Cardiac septum (tissue), 1 donor: ENCODE measurements at regions not wholly inside any gene's neighbourhood (a gene's known extent, or its start where the extent isn't known, plus 50 kb on each side); places are given as distances from the start of the nearest gene placed in this dataset.
A peak's percentile ranks its signal among the peaks of the same experiment; 100 is the strongest.
"Not testable (repeated sequence)": the region's sequence is repeated elsewhere in the genome, so short reads cannot be mapped to it uniquely, and the experiment has no call there.

Experiments used
- DNase-seq: peaks from one replicate; pipeline ENCODE4 v3.0.0-alpha.2; 2020; ENCODE audit warnings: low spot score
- intact Hi-C: fragments of 100-400 bp; cut with DNase I; formaldehyde crosslinking; loops from one replicate; pipeline ENCODE4 v1.14.0; 2022
- donor health status: DM: no; HTN: no; CAD: no.

DNA sequence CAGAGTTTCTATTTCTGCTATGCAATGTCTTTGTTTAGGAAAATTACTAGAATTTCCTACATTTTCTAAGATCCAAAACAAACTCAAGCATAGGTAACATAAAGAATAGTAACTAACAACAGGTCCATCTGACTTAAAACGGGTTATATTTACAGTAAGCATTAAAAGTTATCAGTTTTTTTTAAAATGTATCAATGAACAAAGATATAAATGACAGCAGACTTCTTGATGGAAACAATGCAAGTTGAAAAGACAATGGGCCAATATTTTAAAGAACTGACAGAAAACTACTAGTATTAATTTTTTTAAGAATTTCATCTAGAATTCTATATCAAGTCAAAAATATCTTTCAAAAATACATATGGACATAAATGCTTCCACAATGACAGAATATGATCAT lies 367.1 kb upstream of the MGAT4C start:
- intact Hi-C loops, result no loop called here
- DNase-seq, result no peak

DNA sequence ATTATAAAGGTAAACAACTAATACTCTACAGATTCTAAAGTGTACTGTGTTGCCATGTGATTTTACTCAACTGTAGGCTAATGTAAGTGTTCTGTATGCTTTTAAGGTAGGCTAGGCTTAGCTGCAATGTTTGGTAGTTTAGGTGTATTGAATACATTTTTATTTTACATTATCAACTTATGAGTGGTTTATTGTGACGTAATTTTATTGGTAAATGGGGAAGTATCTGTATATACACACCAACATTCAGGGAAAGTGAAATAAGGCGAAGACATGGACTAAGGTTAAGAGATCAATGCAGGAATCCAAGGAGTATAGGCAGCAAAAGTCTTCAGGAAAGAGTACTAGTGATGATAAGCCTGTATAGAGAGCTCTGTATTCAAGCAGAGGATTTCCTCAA lies 365.8 kb upstream of the MGAT4C start:
- no peak for DNase-seq
- intact Hi-C loops, result no loop called here

DNA sequence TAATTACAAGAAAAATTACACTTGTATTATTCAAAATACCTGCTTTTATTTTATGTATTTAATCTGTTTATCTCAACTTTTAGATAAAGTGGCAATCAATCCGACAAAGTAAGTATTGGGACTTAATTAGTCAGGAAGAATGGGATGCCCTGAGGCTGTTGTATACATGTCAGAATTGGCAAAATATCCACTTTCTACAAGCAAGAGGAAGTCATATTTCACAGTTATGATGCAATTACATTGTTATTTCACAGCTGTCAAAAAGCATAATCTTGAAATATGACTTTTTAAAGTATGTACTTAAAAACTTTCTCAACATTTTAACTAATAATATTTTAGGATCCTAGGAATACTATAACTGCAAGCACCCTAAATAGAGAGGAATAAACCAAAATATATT lies 357.1 kb upstream of the MGAT4C start:
- DNase-seq, result no peak
- intact Hi-C loops, result no loop called here

DNA sequence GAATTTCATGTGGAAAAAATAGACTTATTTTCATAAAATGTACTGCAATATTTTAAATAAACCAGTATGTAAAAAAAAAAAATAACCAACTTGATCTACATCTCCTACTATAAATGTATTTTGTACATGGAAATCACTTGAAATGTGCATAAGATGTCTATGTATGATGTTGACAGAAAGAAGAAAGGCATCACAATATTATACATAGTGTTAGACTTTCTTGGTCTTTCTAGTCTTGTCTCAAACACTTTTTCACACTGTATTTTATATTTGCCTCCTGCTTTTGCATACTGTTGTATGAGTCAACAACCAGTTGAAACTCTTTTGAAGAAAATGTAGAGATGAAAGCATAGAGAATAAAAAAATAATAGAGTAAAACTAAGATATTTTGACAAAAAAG lies 352.4 kb upstream of the MGAT4C start:
- no peak for DNase-seq
- intact Hi-C loops, result no loop called here

- no peak for DNase-seq
- intact Hi-C loops, result no loop called here
Observed at GRCh38 chr12:86601550-86602308, 345.5 kb upstream of the MGAT4C start.

GRCh38 chr12:86600664-86601231 lies 344.6 kb upstream of the MGAT4C start:
- intact Hi-C loops, result no loop called here
- peak; percentile 74 for DNase-seq

DNA sequence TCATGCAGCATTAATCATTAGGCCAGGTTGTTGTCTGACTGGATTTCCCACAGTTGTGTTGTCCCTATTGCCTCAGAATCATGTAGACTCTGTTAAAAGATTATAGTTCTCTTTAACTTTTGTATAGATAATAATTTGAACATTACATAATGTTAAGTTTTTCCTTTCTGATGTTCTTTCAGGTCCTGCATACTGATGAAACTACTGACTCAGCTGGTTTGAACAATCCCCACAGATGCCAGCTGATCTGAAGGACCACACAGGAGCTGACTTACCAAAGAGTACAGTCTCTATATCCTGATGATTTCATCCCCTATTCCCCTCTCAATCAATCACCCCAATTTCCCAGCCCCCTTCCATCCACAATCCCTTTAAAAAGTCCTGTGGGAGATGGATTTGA lies 341.2 kb upstream of the MGAT4C start:
- intact Hi-C loops, result no loop called here
- DNase-seq, result no peak

DNA sequence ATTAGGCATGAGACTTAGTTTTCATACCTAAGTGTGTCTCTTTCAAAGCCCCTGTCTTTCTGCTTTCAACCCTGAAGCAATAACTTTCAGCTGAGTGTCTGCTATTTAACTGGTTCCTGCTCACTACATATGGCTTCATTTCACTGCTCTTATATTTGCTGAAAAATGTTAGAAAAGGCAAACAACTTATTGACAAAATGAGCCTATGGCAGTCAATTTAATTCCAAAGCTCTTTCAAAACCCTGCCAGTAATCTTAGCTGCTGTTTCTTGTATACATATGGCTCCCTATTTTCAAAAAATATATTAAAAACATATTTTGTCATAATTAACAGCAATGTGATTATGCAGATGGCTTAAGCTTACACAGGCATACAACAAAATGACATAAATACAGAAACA lies 334.1 kb upstream of the MGAT4C start:
- intact Hi-C loops, result no loop called here

GRCh38 chr12:86574143-86574542 lies 318.0 kb upstream of the MGAT4C start:
- intact Hi-C loops, result no loop called here
- no peak for DNase-seq

More for the DNA sequence above, 334.1 kb upstream of the MGAT4C start:
- DNase-seq, result no peak

GRCh38 chr12:86572455-86572854 lies 316.3 kb upstream of the MGAT4C start:
- intact Hi-C loops, result no loop called here
- no peak for DNase-seq

DNA sequence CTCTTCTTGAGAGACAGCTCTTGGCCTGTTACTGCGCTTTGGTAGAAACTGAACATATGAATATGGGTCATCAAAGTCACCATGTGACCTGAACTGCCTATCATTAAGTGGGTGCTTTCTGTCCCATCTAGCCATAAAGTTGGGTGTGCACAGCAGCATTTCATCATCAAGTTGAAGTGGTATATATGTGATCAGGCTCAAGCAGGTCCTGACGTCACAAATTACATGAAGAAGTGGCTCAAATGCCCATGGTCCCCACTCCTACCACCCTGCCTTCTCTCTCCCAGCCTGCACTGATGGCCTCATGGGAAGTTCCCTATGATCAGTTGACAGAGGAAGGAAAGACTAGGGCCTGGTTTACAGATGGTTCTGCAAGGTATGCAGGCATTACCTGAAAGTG lies 308.8 kb upstream of the MGAT4C start:
- intact Hi-C loops, result no loop called here

DNA sequence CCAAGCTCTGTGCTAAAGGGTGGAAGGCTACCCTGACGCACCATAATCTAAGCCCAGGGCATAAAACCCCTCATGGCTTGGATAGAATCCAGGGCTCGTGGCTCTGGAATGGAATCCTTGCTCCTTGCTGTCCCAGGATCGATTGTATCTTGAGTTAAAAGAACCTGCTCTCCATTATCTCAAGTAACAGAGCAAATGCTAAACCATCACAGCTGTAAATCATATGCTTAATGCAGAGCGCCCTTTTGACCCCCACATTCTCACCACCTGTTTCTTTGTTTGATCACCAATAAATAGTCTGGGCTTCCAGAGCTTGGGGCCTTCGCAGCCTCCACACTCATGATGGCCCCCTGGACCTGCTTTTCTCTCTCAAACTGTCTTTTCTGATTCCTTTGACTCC lies 299.3 kb upstream of the MGAT4C start:
- DNase-seq, intact Hi-C loops: not testable (repeated sequence)

More for the DNA sequence above, 308.8 kb upstream of the MGAT4C start:
- no peak for DNase-seq

DNA sequence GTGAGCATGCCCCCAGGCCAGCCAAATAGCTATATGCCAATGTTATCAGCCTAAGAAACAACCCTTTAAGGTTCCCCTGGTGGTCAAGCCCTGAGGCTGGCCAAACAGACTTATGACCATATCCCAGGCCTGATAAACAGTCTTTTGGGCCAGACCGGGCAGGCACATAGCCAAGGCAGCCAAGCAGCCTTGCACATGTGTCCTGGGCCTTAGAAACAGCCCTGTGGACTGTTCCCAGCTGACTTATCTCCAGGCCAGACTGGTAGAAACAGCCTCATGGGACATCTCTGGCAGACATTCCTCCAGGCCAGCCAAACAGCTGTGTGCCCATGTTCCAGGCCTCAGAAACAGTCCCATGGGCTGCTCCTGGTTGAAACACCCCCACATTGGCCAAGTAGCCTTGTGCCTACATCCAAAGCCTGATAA lies 295.0 kb upstream of the MGAT4C start:
- DNase-seq, result no peak
- intact Hi-C loops, result no loop called here

DNA sequence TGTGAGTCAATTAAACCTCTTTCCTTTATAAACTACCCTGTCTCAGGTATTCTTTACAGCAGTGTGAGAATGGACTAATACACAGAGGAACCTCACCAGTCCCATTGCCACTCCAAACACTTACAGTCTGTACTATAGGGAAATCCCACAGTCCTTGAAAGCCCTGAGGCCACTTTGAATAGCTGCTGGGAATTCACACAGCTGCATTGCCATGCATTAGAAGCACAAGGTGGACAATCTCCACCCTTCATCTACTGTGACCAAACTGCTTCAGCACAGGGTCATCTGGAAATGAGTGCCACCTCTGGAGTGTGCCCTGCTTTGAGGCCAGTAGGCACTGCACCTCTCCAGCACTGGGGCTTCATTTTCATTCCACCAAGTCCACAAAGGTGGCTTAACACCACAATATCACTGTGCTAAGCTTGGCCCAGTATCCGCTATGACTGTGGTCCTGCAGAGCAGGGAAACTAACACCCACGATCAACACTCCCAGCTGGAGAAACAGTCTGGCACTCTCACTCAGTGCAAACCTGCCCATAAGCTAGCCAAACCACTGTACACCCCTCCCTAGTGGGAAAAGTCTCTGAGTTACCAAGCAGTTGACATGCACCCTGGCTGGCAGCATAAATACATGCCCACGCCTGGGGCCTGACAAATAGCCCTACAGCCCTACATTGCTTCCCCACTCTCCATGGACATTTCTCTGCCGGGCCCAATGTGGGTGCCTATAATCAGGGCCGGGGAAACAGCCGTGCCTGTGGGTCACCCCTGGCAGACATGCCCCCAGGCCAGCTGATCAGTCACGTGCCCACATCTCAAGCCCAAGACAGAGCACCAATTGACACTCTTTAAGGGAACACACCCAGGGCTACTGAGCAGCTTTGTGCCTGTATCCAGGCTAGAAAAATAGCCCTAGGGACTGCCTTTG lies 294.3 kb upstream of the MGAT4C start:
- no peak for DNase-seq
- intact Hi-C loops, result no loop called here

- intact Hi-C loops, result no loop called here
- DNase-seq, result no peak
Observed at GRCh38 chr12:86543716-86544115, 287.5 kb upstream of the MGAT4C start.

GRCh38 chr12:86530996-86531655 lies 274.9 kb upstream of the MGAT4C start:
- DNase-seq, result no peak
- intact Hi-C loops, result no loop called here

- DNase-seq, result no peak
- intact Hi-C loops, result no loop called here
Observed at GRCh38 chr12:86526060-86526595, 269.9 kb upstream of the MGAT4C start.

DNA sequence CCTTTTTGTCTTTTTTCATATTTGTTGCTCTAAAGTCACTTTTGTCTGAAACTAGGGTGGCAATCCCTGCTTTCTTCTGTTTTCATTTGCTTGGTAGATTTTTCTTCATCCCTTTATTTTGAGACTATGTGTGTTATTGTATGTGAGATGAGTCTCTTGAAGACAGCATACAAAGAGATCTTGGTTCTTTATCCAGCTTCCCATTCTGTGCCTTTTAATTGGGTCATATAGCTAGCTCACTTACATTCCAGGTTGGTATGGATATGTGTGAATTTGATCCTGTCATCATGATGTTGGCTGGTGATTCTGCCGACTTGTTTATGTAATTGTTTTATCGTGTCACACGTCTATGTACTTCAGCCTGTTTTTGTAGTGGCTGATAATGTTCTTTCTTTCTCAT lies 267.7 kb upstream of the MGAT4C start:
- intact Hi-C loops, result no loop called here
- DNase-seq, result no peak

- intact Hi-C loops, result no loop called here
- DNase-seq, result no peak
Observed at GRCh38 chr12:86521870-86522269, 265.7 kb upstream of the MGAT4C start.

GRCh38 chr12:86513226-86513625 lies 257.0 kb upstream of the MGAT4C start:
- intact Hi-C loops, result no loop called here
- DNase-seq, result no peak
